GM12878 (cell line): ENCODE measurements at regions not wholly inside any gene's neighbourhood (a gene's known extent, or its start where the extent isn't known, plus 50 kb on each side); places are given as distances from the start of the nearest gene placed in this dataset.

Experiments used
- ATAC-seq: fragments of 200-7000 bp; cut with Tn5 transposase; 3 replicates; pipeline ENCODE4 v1.9.1; 2020; ENCODE audit warnings: mild to moderate bottlenecking, moderate library complexity
- BruUV-seq: library from RNA; stranded (reverse); fragments of 400-500 nt; replicated peaks from 2 replicates; lab custom pipeline; 2021; lab: Mats Ljungman, UMichigan
- CTCF ChIA-PET: fragments of 300-600 bp; sonication (Branson Sonifier 250); formaldehyde crosslinking; extraction: SDS; loops from one replicate; lab custom pipeline; 2021; ENCODE audit warnings: inconsistent platforms; lab: Yijun Ruan, JAX
- POLR2A ChIA-PET: fragments of 350-600 bp; formaldehyde crosslinking; extraction: SDS; loops from one replicate; lab custom pipeline; 2021; ENCODE audit warnings: inconsistent platforms; lab: Charles Lee
- RAD21 ChIA-PET: fragments of 300-600 bp; sonication (Branson Sonifier 250); formaldehyde crosslinking; loops from one replicate; lab custom pipeline; 2023; ENCODE audit warnings: antibody characterized with exemption; ENCODE audit not compliant: unreplicated experiment; lab: Charles Lee
- SMC1A ChIA-PET: fragments of 300-600 bp; sonication (Branson Sonifier 250); formaldehyde crosslinking; loops from one replicate; lab custom pipeline; 2023; ENCODE audit not compliant: unreplicated experiment, uncharacterized antibody; lab: Charles Lee
- DNase-seq: peaks from one replicate; pipeline ENCODE4 v3.0.0-alpha.2; 2011; ENCODE audit warnings: low read depth, low spot score
- FAIRE-seq: peaks from 3 replicates; lab custom pipeline; 2011; peaks lifted over from hg19 to GRCh38; lab: Jason Lieb, UNC
- H2AFZ ChIP-seq: 2 replicates; pipeline ENCODE4 v1.6.0; 2011; ENCODE audit warnings: low read depth, low read length, control low read depth; ENCODE audit not compliant: control insufficient read depth
- H3K27ac ChIP-seq: 2 replicates; pipeline ENCODE4 v1.5.1; 2011; ENCODE audit warnings: control low read depth; ENCODE audit not compliant: control insufficient read depth, insufficient read depth
- H3K27me3 ChIP-seq, 2 experiments: replicated peaks in 1 of 2; 2 replicates each; pipeline versions ENCODE4 v1.6.0 to v1.6.1; 2011; ENCODE audit warnings: low read length in 1 of 2; ENCODE audit not compliant: control insufficient read depth in 2 of 2, insufficient read depth in 2 of 2
- H3K36me3 ChIP-seq, 2 experiments: 2 replicates each; pipeline ENCODE4 v1.5.1; 2011; ENCODE audit warnings: low read length in 1 of 2; ENCODE audit not compliant: control insufficient read depth in 2 of 2, insufficient read depth in 2 of 2
- H3K4me1 ChIP-seq: 2 replicates; pipeline ENCODE4 v1.6.1; 2011; ENCODE audit warnings: mild to moderate bottlenecking, low read length, moderate library complexity, mixed read lengths; ENCODE audit not compliant: control insufficient read depth, insufficient read depth
- H3K4me2 ChIP-seq: 2 replicates; pipeline ENCODE4 v1.6.0; 2011; ENCODE audit warnings: control low read depth; ENCODE audit not compliant: control insufficient read depth, insufficient read depth
- H3K4me3 ChIP-seq: fragments of 200-600 bp; sonication (generic); 2 replicates; pipeline ENCODE4 v1.5.1; 2016
- H3K79me2 ChIP-seq: 2 replicates; pipeline ENCODE4 v1.6.0; 2011; ENCODE audit warnings: low read length; ENCODE audit not compliant: control insufficient read depth, insufficient read depth
- H3K9ac ChIP-seq: 2 replicates; pipeline ENCODE4 v1.8.0; 2011; ENCODE audit warnings: low read length, control low read depth, mixed read lengths; ENCODE audit not compliant: control insufficient read depth, insufficient read depth
- H3K9me3 ChIP-seq: replicated peaks from 3 replicates; pipeline ENCODE4 v1.5.1; 2011; ENCODE audit warnings: mild to moderate bottlenecking, low read length; ENCODE audit not compliant: control insufficient read depth, insufficient read depth
- H4K20me1 ChIP-seq: 2 replicates; pipeline ENCODE4 v1.6.0; 2011; ENCODE audit not compliant: control insufficient read depth, insufficient read depth
- CBX3 ChIP-seq: fragments of 200-600 bp; sonication (generic); IDR thresholded peaks from 2 replicates; pipeline ENCODE4 v1.6.1; 2016; ENCODE audit warnings: low read depth, borderline replicate concordance
- CEBPB ChIP-seq, 2 experiments: fragments of 150-350 bp in 1 of 2; IDR thresholded peaks; 2 replicates each; pipeline ENCODE4 v1.6.1; 2012 to 2014; ENCODE audit warnings: low read depth in 2 of 2, low read length in 2 of 2, borderline replicate concordance in 1 of 2, inconsistent platforms in 1 of 2
- GABPA ChIP-seq: IDR thresholded peaks from 2 replicates; pipeline ENCODE4 v1.6.1; 2014; ENCODE audit warnings: antibody characterized with exemption, low read depth, mild to moderate bottlenecking, inconsistent platforms
- HDAC6 ChIP-seq: fragments of 200-600 bp; sonication (generic); IDR thresholded peaks from one replicate; pipeline ENCODE4 v1.8.0; 2017; ENCODE audit warnings: antibody characterized with exemption; ENCODE audit not compliant: unreplicated experiment
- HDGF ChIP-seq: fragments of 450-650 bp; IDR thresholded peaks from 2 replicates; pipeline ENCODE4 v1.6.1; 2016; ENCODE audit warnings: antibody characterized with exemption
- JUND ChIP-seq: IDR thresholded peaks from 2 replicates; pipeline ENCODE4 v1.6.1; 2012; ENCODE audit warnings: low read depth, mild to moderate bottlenecking, low read length, improper control_type of control experiment, moderate library complexity
- NFYB ChIP-seq: IDR thresholded peaks from 2 replicates; pipeline ENCODE4 v1.6.1; 2011; ENCODE audit warnings: low read depth, mild to moderate bottlenecking, low read length, improper control_type of control experiment, moderate library complexity; ENCODE audit not compliant: insufficient read depth
- POLR2AphosphoS2 ChIP-seq: IDR thresholded peaks from 2 replicates; pipeline ENCODE4 v1.6.1; 2011; ENCODE audit warnings: low read depth, mild to moderate bottlenecking, low read length, improper control_type of control experiment, moderate library complexity
- RAD21 ChIP-seq: IDR thresholded peaks from 2 replicates; pipeline ENCODE4 v1.6.1; 2011; ENCODE audit warnings: mild to moderate bottlenecking, low read depth, low read length, moderate library complexity; ENCODE audit not compliant: insufficient read depth
- RCOR1 ChIP-seq: conservative IDR thresholded peaks from 2 replicates; pipeline ENCODE4 v1.6.1; 2012; ENCODE audit warnings: low read depth, low read length, improper control_type of control experiment
- RFX5 ChIP-seq: IDR thresholded peaks from 2 replicates; pipeline ENCODE4 v1.6.1; 2011; ENCODE audit warnings: low read depth, low read length, improper control_type of control experiment
- SMAD1 ChIP-seq: fragments of 450-650 bp; IDR thresholded peaks from 2 replicates; pipeline ENCODE4 v1.6.1; 2018; ENCODE audit warnings: mild to moderate bottlenecking, low read depth; ENCODE audit not compliant: partially characterized antibody
- SRF ChIP-seq, 2 experiments: IDR thresholded peaks; 2 replicates each; pipeline ENCODE4 v1.6.1; 2011; ENCODE audit warnings: low read depth in 2 of 2, low read length in 2 of 2, mild to moderate bottlenecking in 1 of 2, moderate library complexity in 1 of 2
- SUPT20H ChIP-seq: IDR thresholded peaks from 2 replicates; pipeline ENCODE4 v1.6.1; 2011; ENCODE audit warnings: low read depth, mild to moderate bottlenecking, low read length, moderate library complexity, borderline replicate concordance; ENCODE audit not compliant: control insufficient read depth
- USF2 ChIP-seq: IDR thresholded peaks from 2 replicates; pipeline ENCODE4 v1.6.1; 2011; ENCODE audit warnings: low read depth, low read length, improper control_type of control experiment, borderline replicate concordance
- WGBS: methylation state at CpG from one replicate; pipeline ENCODE4 v1.1.6; 2016; ENCODE audit warnings: low lambda C conversion rate; ENCODE audit not compliant: insufficient replicate concordance, insufficient coverage; ENCODE audit errors: missing lambda C conversion rate; 5-methylcytosine and 5-hydroxymethylcytosine counted together
- in situ Hi-C: fragments of 300-500 bp; cut with MboI; formaldehyde crosslinking; loops from 9 replicates; pipeline ENCODE4 v1.14.3; 2018; ENCODE audit warnings: mixed read lengths
- intact Hi-C: fragments of 100-400 bp; cut with micrococcal nuclease; formaldehyde crosslinking; loops from one replicate; pipeline ENCODE4 v1.14.2; 2022; ENCODE audit not compliant: unreplicated experiment
- TF ChIP-seq, protein P1 (sequence below): IDR thresholded peaks from 2 replicates; pipeline ENCODE4 v1.6.1; 2011; ENCODE audit warnings: mild to moderate bottlenecking, low read depth, low read length, moderate library complexity; ENCODE audit not compliant: insufficient replicate concordance

DNA sequence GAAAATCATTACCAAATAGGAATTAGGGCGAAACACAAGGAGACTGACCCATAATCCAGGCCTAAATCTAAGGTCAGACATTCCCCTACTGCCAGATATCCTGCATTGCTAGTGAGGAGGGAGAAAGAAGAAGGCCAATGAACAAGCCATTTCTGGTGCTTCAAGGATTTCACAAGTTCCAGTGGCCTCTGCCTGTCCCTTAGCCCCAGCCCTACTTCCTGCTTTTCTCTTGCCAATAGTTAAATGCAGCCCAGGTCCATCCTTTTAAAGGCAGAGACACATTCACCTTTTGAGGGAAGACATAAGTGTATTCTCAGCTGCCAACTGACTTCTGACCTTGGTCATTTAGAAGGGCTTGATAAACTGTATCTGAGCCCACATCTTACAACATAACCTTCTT is 135.8 kb downstream of the ZNF621 start:
- FAIRE-seq (no peak), DNase-seq (no peak), ATAC-seq (no peak)
- H3K9ac ChIP-seq: no peak overlapping the region
- ChIA-PET SMC1A (no interaction called here), POLR2A (no interaction called here), CTCF (interaction anchor here (0.6 kb wide), 1 partner anchor 1786 kb away, joined by 3 read pairs; no protein-coding TSS in a partner anchor), RAD21 (no interaction called here)
- in situ Hi-C loops: no loop called here
- no TSS peak for BruUV-seq
- H3K4me2 ChIP-seq: no peak overlapping the region
- H2AFZ ChIP-seq: no peak overlapping the region
- intact Hi-C loops: no loop called here
- WGBS: 20% methylated on average over 1 of the region's 1 CpG
- no peaks in the 10 kb centered on the region for H4K20me1 ChIP-seq
- no peaks in the 10 kb centered on the region for H3K4me1 ChIP-seq
- no peaks in the 10 kb centered on the region for H3K79me2 ChIP-seq
- no peaks in the 10 kb centered on the region for H3K9me3 ChIP-seq
- H3K36me3 ChIP-seq: no peaks in the 10 kb centered on the region
- no peaks in the 10 kb centered on the region for H3K27me3 ChIP-seq
- no peak overlapping the region for H3K27ac ChIP-seq
- no peak overlapping the region for H3K4me3 ChIP-seq
- TF ChIP-seq NFYB (0 out of 2 replicates have a peak, but pooled peaks have one; percentile 10), JUND (no peak)

DNA sequence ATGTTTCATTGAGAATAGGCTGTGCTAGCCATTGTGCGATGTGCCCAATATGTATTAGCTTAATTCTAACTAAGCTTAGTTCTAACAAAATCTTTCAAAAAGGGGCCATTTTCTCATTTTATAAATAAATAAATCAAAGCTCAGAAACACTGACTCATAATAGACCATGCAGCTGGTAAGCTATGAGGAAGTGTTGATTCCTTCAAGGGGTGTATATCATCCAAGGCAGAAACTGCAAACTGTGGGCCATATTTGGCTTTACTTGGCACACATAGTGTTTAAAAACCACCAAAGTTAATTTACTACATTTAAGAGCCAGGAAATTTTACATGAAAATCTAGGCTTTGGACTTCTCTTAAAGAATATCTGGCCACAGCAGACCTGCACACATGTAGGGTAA is 136.5 kb downstream of the ZNF621 start:
- no peak overlapping the region for H3K27ac ChIP-seq
- in situ Hi-C loops: no loop called here
- intact Hi-C loops: no loop called here
- ChIA-PET RAD21 (no interaction called here), POLR2A (no interaction called here), CTCF (no interaction called here), SMC1A (interaction anchor here (1.1 kb wide), 1 partner anchor 11 kb away, joined by 4 read pairs; no protein-coding TSS in a partner anchor)
- H3K27me3 ChIP-seq: no peaks in the 10 kb centered on the region
- DNase-seq (no peak), ATAC-seq (no peak), FAIRE-seq (no peak)
- H3K4me2 ChIP-seq: no peak overlapping the region
- no peaks in the 10 kb centered on the region for H3K4me1 ChIP-seq
- no peak for TF ChIP-seq HDAC6
- TF ChIP-seq HDGF: no peak
- TF ChIP-seq RAD21: no peak
- TF ChIP-seq POLR2AphosphoS2: no peak
- no peak for TF ChIP-seq SUPT20H
- no peak for TF ChIP-seq GABPA
- no peak for TF ChIP-seq RCOR1
- TF ChIP-seq, protein P1, sequence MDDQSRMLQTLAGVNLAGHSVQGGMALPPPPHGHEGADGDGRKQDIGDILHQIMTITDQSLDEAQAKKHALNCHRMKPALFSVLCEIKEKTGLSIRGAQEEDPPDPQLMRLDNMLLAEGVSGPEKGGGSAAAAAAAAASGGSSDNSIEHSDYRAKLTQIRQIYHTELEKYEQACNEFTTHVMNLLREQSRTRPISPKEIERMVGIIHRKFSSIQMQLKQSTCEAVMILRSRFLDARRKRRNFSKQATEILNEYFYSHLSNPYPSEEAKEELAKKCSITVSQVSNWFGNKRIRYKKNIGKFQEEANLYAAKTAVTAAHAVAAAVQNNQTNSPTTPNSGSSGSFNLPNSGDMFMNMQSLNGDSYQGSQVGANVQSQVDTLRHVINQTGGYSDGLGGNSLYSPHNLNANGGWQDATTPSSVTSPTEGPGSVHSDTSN: no peak
- TF ChIP-seq USF2: no peak
- no peak for TF ChIP-seq CBX3
- no peak for TF ChIP-seq RFX5
- TF ChIP-seq SMAD1: no peak
- TF ChIP-seq CEBPB (IDR thresholded peaks at IDR 0.05; ENCODE audit: borderline replicate concordance in 1 of 2, low read depth in 2 of 2, low read length in 2 of 2): no peak
- TF ChIP-seq SRF (IDR thresholded peaks at IDR 0.05; ENCODE audit: low read depth in 2 of 2, low read length in 2 of 2): no peak
- WGBS: 100% methylated on average over 1 of the region's 1 CpG
- H3K9ac ChIP-seq: no peak overlapping the region
- BruUV-seq: no TSS peak
- H2AFZ ChIP-seq: no peak overlapping the region
- no peaks in the 10 kb centered on the region for H3K79me2 ChIP-seq
- H4K20me1 ChIP-seq: no peaks in the 10 kb centered on the region
- H3K36me3 ChIP-seq: no peaks in the 10 kb centered on the region
- no peaks in the 10 kb centered on the region for H3K9me3 ChIP-seq
- H3K4me3 ChIP-seq: no peak overlapping the region
